ENCODE measurements at regions not wholly inside any gene's neighbourhood (a gene's known extent, or its start where the extent isn't known, plus 50 kb on each side); places are given as distances from the start of the nearest gene placed in this dataset.
"Not testable (repeated sequence)": the region's sequence is repeated elsewhere in the genome, so short reads cannot be mapped to it uniquely, and the experiment has no call there.

DNA sequence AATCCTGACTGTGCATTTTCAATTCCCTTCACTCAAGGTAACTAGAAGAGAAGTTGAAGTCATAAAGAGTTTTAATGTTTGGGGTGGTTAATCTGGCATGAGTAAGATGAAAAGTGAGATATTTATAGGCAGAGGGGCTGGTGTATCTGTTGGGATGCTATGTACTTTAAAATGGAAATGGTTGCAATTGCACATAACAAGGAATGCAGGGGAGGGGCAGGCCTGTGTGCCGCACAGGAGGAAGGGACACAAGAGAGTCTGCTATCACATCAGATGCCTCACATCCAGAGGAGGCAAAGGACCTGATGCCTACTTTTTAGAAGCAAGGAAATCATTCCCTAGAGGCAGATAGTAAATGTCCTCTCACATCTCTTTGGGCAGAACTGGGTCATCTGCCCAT, 55.5 kb upstream of the OSMR start:
- no peaks in the 10 kb centered on the region for H3K27me3 ChIP-seq
- H3K4me1 ChIP-seq, result no peaks in the 10 kb centered on the region
- no peak for ATAC-seq
- no peaks in the 10 kb centered on the region for H3K36me3 ChIP-seq
- DNase-seq, result no peak
- TF ChIP-seq, protein P1, sequence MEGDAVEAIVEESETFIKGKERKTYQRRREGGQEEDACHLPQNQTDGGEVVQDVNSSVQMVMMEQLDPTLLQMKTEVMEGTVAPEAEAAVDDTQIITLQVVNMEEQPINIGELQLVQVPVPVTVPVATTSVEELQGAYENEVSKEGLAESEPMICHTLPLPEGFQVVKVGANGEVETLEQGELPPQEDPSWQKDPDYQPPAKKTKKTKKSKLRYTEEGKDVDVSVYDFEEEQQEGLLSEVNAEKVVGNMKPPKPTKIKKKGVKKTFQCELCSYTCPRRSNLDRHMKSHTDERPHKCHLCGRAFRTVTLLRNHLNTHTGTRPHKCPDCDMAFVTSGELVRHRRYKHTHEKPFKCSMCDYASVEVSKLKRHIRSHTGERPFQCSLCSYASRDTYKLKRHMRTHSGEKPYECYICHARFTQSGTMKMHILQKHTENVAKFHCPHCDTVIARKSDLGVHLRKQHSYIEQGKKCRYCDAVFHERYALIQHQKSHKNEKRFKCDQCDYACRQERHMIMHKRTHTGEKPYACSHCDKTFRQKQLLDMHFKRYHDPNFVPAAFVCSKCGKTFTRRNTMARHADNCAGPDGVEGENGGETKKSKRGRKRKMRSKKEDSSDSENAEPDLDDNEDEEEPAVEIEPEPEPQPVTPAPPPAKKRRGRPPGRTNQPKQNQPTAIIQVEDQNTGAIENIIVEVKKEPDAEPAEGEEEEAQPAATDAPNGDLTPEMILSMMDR (IDR thresholded peaks at IDR 0.05), result no peak
- no peaks in the 10 kb centered on the region for H3K9me3 ChIP-seq
- intact Hi-C loops (cut with DNase I), result no loop called here
- H3K4me3 ChIP-seq, result no peak overlapping the region
- no peak overlapping the region for H3K27ac ChIP-seq

DNA sequence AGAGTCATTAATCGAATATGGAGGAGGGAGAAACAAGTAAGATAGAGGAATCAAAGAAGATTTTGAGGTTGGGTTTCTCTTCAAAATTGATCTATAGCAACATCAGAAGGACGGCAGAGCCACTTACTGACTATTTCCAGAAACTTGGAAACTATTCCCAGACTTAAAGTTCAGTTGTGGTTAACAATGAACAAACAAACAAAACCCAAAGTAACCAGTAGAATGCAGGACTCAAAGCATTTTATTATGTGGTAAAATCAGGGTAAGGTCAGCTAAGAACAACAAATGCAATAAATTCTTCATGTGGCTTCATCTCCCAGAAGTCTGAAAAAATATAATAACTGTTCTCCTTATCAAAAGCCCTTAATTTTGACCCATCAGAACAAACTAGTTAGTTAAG, 54.9 kb upstream of the OSMR start:
- Histone ChIP-seq H3K4me1 (no peaks in the 10 kb centered on the region), H3K4me3 (no peak overlapping the region), H3K36me3 (no peaks in the 10 kb centered on the region), H3K27me3 (no peaks in the 10 kb centered on the region), H3K9me3 (no peaks in the 10 kb centered on the region), H3K27ac (no peak overlapping the region)
- ATAC-seq (no peak), DNase-seq (no peak)
- TF ChIP-seq, protein P1 (IDR thresholded peaks at IDR 0.05), result no peak
- intact Hi-C loops (cut with DNase I), result no loop called here

DNA sequence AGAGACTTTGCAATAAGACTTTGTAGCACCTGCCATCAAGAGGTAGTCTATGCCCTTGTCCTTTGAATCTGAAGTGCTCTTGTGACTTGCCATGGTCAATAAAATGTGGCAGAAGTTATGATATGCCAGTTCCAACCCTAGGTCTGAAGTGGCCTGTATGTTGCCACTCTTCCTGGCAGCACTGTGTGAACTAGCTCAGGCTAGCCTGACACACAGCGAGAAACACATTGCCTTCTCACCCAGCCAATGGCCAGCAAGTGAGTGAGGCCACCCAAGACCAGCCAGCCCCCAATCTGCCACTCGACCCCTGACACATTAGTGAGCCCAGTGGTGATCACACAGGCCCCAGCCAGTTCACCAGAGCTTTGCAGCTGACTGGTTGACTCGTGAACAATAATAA, 52.7 kb upstream of the OSMR start:
- Histone ChIP-seq H3K4me1 (no peaks in the 10 kb centered on the region), H3K9me3 (no peaks in the 10 kb centered on the region), H3K27ac (no peak overlapping the region), H3K36me3 (no peaks in the 10 kb centered on the region), H3K4me3 (no peak overlapping the region), H3K27me3 (no peaks in the 10 kb centered on the region)
- peak; percentile 87 for ATAC-seq
- intact Hi-C loops (cut with DNase I), result no loop called here
- TF ChIP-seq, protein P1 (IDR thresholded peaks at IDR 0.05), result no peak
- peak in 1 of 4 donors; percentile 55 for DNase-seq

DNA sequence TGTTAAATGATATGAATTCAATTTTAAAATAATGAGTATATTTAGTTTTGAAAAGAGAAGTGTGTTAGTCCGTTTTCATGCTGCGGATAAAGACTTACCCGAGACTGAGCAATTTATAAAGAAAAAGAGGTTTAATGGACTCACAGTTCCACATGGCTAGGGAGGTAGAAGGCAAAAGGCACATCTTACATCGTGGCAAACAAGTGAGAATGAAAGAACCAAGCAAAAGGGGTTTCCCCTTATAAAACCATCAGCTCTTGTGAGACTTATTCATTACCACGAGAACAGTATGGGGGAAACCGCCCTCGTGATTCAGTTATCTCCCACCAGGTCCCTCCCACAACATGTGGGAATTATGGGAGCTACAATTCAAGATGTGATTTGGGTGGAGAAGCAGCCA, 51.8 kb upstream of the OSMR start:
- H3K36me3 ChIP-seq; H3K27me3 ChIP-seq; ATAC-seq; H3K9me3 ChIP-seq; intact Hi-C loops (cut with DNase I); H3K4me3 ChIP-seq; DNase-seq; H3K4me1 ChIP-seq; H3K27ac ChIP-seq: not testable (repeated sequence)

DNA sequence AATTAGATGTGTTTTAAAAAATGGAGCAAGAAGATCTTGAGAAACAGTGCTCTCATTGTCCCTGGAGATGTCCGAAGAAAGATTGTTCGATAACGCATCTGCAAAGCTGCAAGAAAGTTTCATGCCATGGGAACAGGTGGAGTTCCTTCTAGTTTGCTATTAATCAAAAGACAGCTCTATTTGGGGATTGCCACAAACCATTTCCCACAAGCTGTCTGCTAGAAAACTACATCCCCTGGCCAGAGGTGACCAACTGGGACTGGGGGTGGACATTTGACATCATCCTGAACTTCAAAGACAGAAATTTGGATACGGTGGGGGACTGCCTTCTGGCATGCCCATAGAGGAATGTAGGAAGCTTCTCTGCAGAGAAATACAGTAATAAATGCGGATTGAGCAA, 50.8 kb upstream of the OSMR start:
- H3K36me3 ChIP-seq, result no peaks in the 10 kb centered on the region
- intact Hi-C loops (cut with DNase I), result no loop called here
- no peaks in the 10 kb centered on the region for H3K4me1 ChIP-seq
- no peaks in the 10 kb centered on the region for H3K27me3 ChIP-seq
- H3K27ac ChIP-seq, result no peak overlapping the region
- H3K4me3 ChIP-seq, result no peak overlapping the region
- no peaks in the 10 kb centered on the region for H3K9me3 ChIP-seq
- no peak for ATAC-seq
- TF ChIP-seq, protein P1 (IDR thresholded peaks at IDR 0.05), result no peak
- no peak for DNase-seq

DNA sequence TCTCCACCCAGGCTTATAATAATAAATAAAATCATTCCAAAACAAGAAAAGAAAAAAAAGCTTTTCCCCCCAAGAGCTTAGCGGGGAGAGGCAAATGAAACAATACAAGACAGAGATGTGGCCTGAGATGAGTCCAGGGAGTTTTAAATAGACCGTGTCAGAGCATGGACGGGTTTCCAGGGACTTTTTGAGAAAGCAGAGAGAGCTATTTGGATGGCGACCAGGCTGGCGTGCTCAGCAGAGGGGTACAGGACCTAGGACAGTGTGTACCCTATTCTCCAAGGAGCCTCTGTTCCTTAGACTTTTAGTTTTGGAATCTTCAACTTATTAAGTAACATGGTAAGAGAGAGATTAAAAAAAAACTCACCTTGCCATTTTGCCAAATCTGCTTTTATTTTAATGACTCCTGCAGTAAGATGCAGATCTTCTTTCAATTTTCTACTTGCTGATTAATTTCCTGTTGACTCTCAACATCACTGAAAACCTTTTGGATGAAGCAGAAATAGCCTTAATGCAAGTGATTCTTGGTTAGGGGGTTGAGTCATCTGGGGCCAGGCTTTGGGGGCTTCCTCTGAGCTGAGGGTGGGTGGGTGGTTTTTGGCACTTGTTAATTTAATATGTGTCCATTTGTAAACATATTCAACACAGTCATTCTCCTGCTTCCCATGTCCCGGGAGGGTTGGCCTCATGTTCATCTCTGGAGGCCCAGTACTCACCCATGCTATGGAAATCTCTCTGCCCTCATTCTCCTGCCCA, 49.6 kb upstream of the OSMR start:
- DNase-seq (no peak), ATAC-seq (no peak)
- no peak overlapping the region for H3K4me3 ChIP-seq
- intact Hi-C loops (cut with DNase I), result no loop called here
- peak overlapping the region in 1 of 2 donors; percentile 15 for H3K27ac ChIP-seq
- no peaks in the 10 kb centered on the region for H3K36me3 ChIP-seq
- no peaks in the 10 kb centered on the region for H3K4me1 ChIP-seq
- no peaks in the 10 kb centered on the region for H3K27me3 ChIP-seq
- H3K9me3 ChIP-seq, result no peaks in the 10 kb centered on the region
- TF ChIP-seq, protein P1 (IDR thresholded peaks at IDR 0.05), result no peak
